NCI-H748 treated with DMSO at 0.1 percent for 48 hours (cell line): ENCODE measurements at regions not wholly inside any gene's neighbourhood (a gene's known extent, or its start where the extent isn't known, plus 50 kb on each side); places are given as distances from the start of the nearest gene placed in this dataset.

Experiments used
- DNase-seq: peaks from one replicate; lab custom pipeline; 2025; lab: John Stamatoyannopoulos, UW

GRCh38 chr1:234975941-234976860 lies 152.4 kb downstream of the TOMM20 start:
- no peak for DNase-seq

DNA sequence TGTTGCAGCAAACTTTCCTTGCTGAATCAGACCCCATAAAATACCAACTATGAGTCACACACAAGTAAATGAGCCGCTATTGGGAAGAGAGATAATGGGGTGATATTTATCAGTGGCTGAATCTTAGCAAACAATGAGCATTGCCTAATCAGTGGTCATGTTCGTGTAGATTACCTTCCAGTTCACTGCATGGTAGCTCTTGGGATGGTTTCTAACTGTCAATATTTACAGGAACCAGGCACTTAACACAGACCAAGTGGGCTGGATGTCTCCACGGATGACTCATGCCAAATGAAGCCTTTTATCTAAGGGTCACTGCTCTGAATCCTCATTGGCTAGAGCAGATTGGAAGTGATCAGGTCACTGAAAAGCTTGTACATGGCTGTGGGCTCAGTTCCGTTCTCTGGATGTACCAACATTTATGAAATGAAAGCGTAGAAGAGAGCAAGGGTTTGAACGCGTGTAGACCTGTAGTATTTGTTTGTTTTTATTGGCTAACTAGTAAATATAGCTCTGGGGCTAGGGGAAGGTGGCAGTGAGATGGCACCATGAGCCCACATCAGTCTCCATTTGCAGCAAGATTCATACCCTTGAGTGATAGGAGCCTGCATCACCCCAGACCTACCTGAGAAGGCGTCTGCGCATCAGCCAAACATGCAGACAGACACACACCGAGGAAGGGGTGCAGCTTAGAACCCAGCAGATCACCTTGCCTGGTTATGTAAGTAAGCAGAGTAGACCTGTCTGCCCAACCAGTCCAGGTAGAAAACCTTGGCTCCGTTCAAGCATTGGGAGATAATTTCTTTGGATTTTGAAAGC lies 153.3 kb downstream of the TOMM20 start:
- DNase-seq = peak; percentile 89

GRCh38 chr1:234973426-234974250 lies 155.0 kb downstream of the TOMM20 start:
- peak; percentile 85 for DNase-seq

- DNase-seq = no peak
Measured at GRCh38 chr1:234972411-234973191, 156.0 kb downstream of the TOMM20 start.

- no peak for DNase-seq
Measured at GRCh38 chr1:234971586-234972297, 156.9 kb downstream of the TOMM20 start.

DNA sequence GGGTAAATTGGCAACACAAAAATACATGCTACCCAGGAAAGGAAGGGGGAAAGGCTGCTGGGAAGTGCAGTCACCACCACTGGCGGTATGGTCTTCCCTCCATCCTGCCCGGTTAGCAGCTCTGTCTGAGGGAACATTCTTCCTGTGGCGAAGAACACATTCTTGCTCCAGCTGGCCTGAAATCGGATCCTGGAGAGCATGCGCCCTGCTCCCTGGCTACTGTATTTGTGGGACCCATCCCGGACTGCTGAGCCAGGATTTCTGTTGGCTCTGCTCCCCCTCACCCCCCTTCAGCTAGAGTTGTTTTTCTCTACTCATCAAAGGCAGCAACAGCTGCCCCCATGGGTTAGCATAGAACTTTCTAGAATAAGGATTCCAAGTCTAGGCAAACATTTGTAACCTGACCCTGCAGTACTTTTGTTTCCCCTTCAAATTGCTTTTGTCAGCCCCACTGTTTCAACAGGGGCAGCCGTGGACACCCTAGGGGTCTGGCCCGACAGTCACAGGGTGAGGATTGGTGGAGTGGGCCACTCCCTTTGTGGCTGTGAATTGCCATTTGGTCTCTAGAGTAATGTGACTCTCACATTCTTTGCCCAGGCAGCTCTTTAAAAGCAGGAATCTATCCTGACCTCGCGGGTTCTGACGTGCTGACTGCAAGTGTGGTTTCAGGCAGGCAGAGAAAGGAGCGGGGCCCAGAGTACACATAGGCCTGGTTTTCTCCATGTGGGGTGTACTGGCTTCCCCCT lies 157.7 kb downstream of the TOMM20 start:
- DNase-seq = no peak

- DNase-seq = no peak
Measured at GRCh38 chr1:234970401-234970730, 158.3 kb downstream of the TOMM20 start.

GRCh38 chr1:234969581-234970400 lies 158.8 kb downstream of the TOMM20 start:
- DNase-seq = peak; percentile 66

DNA sequence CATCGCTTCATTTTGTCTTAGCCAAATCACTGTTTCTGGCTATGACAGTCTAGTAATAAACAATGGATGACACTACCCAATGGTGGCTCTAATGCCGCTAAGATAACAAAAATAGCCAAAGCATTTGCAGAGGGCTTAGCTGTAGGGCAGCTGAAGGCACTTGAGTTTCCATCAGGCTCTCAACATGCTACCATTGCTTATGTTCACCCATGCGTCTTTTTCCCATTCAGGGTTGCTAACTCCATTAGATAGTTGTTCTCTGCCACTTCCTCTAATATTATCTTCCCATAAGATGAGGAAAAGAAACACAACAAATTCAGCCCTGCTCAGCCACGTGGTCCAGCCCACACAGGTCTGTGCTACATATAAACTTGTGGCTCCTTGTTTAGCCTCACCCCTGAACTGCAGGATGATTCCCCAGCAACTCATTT lies 159.6 kb downstream of the TOMM20 start:
- no peak for DNase-seq

DNA sequence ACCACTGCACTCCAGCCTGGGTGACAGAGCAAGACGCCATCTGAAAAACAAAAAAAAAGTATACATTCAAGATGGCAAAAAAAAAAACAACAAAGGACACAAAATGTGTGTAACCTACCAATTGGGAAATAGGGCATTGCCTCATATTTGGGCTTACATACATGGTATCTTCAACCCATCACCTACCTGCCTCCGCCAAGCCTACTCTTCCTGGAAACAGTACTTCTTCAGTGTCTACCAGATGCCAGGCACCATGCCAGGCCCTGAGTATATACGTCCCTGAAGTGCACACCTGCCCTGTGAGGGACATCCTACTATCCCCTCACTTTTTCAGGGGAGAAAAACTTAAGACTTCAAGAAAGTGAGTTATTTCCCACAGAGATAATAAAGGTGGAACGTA lies 160.2 kb downstream of the TOMM20 start:
- no peak for DNase-seq

- no peak for DNase-seq
Measured at GRCh38 chr1:234967121-234967520, 161.5 kb downstream of the TOMM20 start.

GRCh38 chr1:234965111-234965510 lies 163.5 kb downstream of the TOMM20 start:
- DNase-seq = no peak

DNA sequence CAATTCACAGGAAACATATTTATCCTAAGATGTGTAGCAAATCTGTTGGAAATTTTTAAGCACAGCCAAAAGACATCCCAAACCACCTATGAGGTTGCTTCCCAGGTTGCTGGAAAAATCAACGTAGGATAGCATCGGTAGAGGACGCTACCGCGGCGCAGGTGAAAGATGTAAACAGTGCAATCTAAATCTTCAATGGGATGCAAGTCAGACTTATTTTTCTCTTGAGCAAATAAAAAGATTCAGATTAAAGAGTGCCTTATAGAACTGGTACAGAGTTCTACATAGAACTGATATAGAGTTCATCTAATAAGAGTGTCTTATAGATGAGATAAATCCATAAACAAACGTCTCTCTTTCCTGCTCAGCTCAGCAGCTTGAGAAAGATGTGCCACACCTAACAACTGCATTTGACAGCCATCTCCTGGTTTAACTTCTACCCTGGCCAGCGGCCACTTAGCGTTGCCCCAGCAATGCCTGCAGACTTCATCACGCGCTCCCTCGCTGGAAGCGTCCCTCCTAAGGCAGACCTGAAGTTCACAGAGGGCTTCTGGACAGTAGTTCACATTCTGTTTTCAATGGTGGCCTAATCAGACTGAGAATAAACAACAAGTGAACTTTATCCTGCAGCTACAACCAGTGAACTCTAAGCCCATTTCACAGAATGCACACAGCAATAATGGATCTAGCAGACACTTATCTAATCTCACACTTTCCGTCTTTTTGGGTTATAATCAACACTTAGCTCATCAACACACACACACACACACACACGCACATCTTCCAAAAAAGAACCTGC lies 164.5 kb downstream of the TOMM20 start:
- no peak for DNase-seq

DNA sequence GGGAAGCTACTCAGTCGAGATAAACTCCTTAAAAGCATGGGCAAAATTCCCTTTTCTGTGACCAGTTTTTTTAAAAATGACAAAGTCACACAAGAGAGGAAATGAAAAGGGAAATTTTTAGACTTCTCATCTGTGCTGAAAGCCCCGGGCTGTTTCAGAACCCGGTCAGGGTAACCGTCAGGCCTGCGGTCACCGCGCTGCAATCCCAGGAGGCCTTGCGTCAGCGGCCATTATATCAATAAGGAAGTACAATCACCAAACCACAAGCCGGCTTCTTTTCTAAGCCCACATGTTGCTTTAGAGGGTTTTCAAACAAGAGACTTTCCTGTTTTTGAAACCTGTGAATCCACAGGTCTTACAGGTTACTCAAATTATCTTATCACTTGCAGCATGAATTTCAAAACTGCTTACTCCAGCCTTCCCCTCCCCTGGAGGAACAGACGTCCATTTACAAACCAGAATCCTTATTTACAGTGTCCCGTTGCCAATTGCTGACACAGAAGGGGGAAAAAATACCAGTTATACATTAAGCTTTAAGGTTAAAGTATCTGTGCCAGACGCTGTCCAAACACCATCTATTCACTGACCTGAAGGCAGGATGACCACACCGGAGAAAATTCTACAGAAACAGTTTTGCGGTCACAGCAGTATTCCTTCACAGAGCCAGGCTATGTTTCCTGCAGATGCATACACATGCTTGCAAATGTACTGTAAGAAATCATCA lies 165.3 kb downstream of the TOMM20 start:
- no peak for DNase-seq

DNA sequence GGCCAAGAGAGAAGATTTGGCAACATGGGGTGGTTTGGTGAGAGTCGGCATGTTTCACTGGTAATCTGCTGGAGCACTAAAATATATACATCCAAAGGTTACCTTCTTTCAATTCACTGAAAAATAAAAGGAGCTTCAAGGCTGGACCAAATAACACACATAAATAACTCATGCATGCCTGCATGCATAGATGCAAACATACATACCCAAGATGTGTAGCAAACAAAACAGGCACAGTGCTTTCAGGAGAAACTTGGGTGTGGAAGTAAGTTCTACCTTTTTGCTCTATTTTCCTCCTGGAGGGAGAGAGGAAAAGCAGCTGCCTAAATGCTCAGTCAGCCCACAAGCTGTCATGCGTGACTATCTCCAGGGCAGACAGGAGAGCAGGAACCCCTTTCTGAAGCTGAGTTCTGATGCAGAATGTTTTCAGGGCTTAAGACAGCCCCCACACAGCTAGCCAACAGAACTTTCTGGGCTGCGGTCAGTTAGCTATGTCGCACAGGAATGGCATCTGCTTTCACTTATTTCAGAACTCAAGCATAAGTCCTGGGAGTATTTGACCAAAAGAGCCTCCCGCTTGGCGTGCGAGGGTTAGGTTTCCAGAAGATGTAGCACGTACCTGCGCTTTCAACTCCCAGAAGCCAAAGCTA lies 166.2 kb downstream of the TOMM20 start:
- DNase-seq = no peak

- DNase-seq = no peak
Measured at GRCh38 chr1:234961456-234962339, 166.9 kb downstream of the TOMM20 start.
